HepG2 (cell line): ENCODE measurements at regions not wholly inside any gene's neighbourhood (a gene's known extent, or its start where the extent isn't known, plus 50 kb on each side); places are given as distances from the start of the nearest gene placed in this dataset.

Experiments used
- ATAC-seq: fragments of 200-7000 bp; cut with Tn5 transposase; 3 replicates; pipeline ENCODE4 v1.9.1; 2020; ENCODE audit warnings: mild to moderate bottlenecking, moderate library complexity
- BruUV-seq: library from RNA; stranded (reverse); fragments of 400-500 nt; replicated peaks from 2 replicates; lab custom pipeline; 2021; lab: Mats Ljungman, UMichigan
- CTCF ChIA-PET: fragments of 300-600 bp; formaldehyde crosslinking; extraction: SDS; loops from one replicate; lab custom pipeline; 2021; ENCODE audit warnings: low total read pairs, inconsistent platforms, low intra/inter-chr PET ratio; lab: Yijun Ruan, JAX
- POLR2A ChIA-PET: fragments of 350-600 bp; sonication (Branson Sonifier 250); formaldehyde crosslinking; loops from one replicate; lab custom pipeline; 2020; ENCODE audit warnings: antibody characterized with exemption, inconsistent platforms; lab: Yijun Ruan, JAX
- DNase-seq: peaks from one replicate; pipeline ENCODE4 v3.0.0-alpha.2; 2015; ENCODE audit warnings: low spot score
- FAIRE-seq: peaks from 3 replicates; lab custom pipeline; 2011; peaks lifted over from hg19 to GRCh38; lab: Jason Lieb, UNC
- H2AFZ ChIP-seq: one replicate; pipeline ENCODE4 v1.6.1; 2011; ENCODE audit warnings: low read length, inconsistent platforms
- H3K27ac ChIP-seq: fragments of 300-600 bp; 3 replicates; pipeline ENCODE4 v1.8.0; 2011; ENCODE audit warnings: mixed run types, mild to moderate bottlenecking, mixed read lengths, low read length, inconsistent platforms; ENCODE audit not compliant: insufficient read depth; ENCODE audit errors: extremely low read length
- H3K27me3 ChIP-seq, 2 experiments: fragments of 200-600 bp in 1 of 2; 2 replicates in 1 of 2; 3 replicates in 1 of 2; pipeline versions ENCODE4 v1.6.0 to v1.8.0; 2011; ENCODE audit warnings: low read length in 2 of 2, mild to moderate bottlenecking in 2 of 2, moderate library complexity in 2 of 2, inconsistent platforms in 1 of 2; ENCODE audit not compliant: insufficient read depth in 2 of 2, control insufficient read depth in 1 of 2
- H3K36me3 ChIP-seq, 2 experiments: fragments of 200-600 bp in 1 of 2; replicated peaks in 1 of 2; 2 replicates in 1 of 2; 3 replicates in 1 of 2; pipeline versions ENCODE4 v1.5.1 to v1.8.0; 2011; ENCODE audit warnings: low read length in 2 of 2, inconsistent platforms in 1 of 2; ENCODE audit not compliant: insufficient read depth in 2 of 2, control insufficient read depth in 1 of 2
- H3K4me1 ChIP-seq: 2 replicates; pipeline ENCODE4 v1.5.1; 2012; ENCODE audit warnings: low read length, inconsistent platforms; ENCODE audit not compliant: insufficient read depth
- H3K4me2 ChIP-seq: 2 replicates; pipeline ENCODE4 v1.6.0; 2011; ENCODE audit warnings: low read depth, low read length, inconsistent platforms
- H3K4me3 ChIP-seq, 3 experiments: fragments of 200-600 bp in 1 of 3; sonication (generic), shearing (Covaris generic) in 1 of 3; replicated peaks in 1 of 3; 2 replicates each; pipeline ENCODE4 v1.5.1; 2011 to 2016; ENCODE audit warnings: low read length in 3 of 3, inconsistent platforms in 2 of 3, low read depth in 2 of 3, mild to moderate bottlenecking in 2 of 3, control low read depth in 1 of 3, mixed read lengths in 1 of 3; ENCODE audit not compliant: insufficient read depth in 1 of 3
- H3K79me2 ChIP-seq: one replicate; pipeline ENCODE4 v1.6.1; 2011; ENCODE audit warnings: low read length, inconsistent platforms; ENCODE audit not compliant: insufficient read depth
- H3K9ac ChIP-seq: 2 replicates; pipeline ENCODE4 v1.6.0; 2011; ENCODE audit warnings: mild to moderate bottlenecking, low read depth, low read length, inconsistent platforms; ENCODE audit not compliant: insufficient read depth
- H3K9me3 ChIP-seq: 2 replicates; pipeline ENCODE4 v1.5.1; 2012; ENCODE audit warnings: mild to moderate bottlenecking, low read length
- H4K20me1 ChIP-seq: 2 replicates; pipeline ENCODE4 v1.6.0; 2011; ENCODE audit warnings: inconsistent platforms, mild to moderate bottlenecking, low read length, moderate library complexity; ENCODE audit not compliant: insufficient read depth
- CC2D1A ChIP-seq: sonication (generic); formaldehyde crosslinking; IDR thresholded peaks from 2 replicates; pipeline ENCODE4 v1.8.1; 2023; ENCODE audit warnings: mild to moderate bottlenecking, missing genetic modification reagents
- CCAR2 ChIP-seq: fragments of 200-400 bp; formaldehyde crosslinking; optimal IDR thresholded peaks from 2 replicates; pipeline ENCODE3; 2018; ENCODE audit warnings: low read depth, mild to moderate bottlenecking, low read length, moderate library complexity
- FOXO4 ChIP-seq: sonication (generic); formaldehyde crosslinking; conservative IDR thresholded peaks from 2 replicates; pipeline ENCODE4 v1.8.1; 2023; ENCODE audit warnings: missing genetic modification reagents
- GATAD1 ChIP-seq: IDR thresholded peaks from 2 replicates; pipeline ENCODE4 v1.6.1; 2016; ENCODE audit warnings: missing genetic modification reagents, missing compliant biosample characterization
- MXD3 ChIP-seq: IDR thresholded peaks from 2 replicates; pipeline ENCODE4 v1.6.1; 2016; ENCODE audit warnings: mild to moderate bottlenecking, missing biosample characterization, missing genetic modification reagents
- NFYB ChIP-seq: sonication (generic); formaldehyde crosslinking; IDR thresholded peaks from 2 replicates; pipeline ENCODE4 v1.4.0; 2020; ENCODE audit warnings: missing genetic modification reagents
- RAD21 ChIP-seq: fragments of 450-650 bp; formaldehyde crosslinking; IDR thresholded peaks from 2 replicates; pipeline ENCODE4 v1.5.0; 2020; ENCODE audit warnings: mild to moderate bottlenecking
- SAFB2 ChIP-seq: sonication (generic); formaldehyde crosslinking; IDR thresholded peaks from 2 replicates; pipeline ENCODE4 v1.5.1; 2020; ENCODE audit warnings: missing genetic modification reagents, low read depth, mild to moderate bottlenecking, borderline replicate concordance
- SALL2 ChIP-seq: sonication (generic); formaldehyde crosslinking; IDR thresholded peaks from 2 replicates; pipeline ENCODE4 v1.8.1; 2023; ENCODE audit warnings: mild to moderate bottlenecking, missing genetic modification reagents, inconsistent platforms
- SNAI1 ChIP-seq: sonication (generic); formaldehyde crosslinking; IDR thresholded peaks from 2 replicates; pipeline ENCODE4 v1.5.0; 2020; ENCODE audit warnings: mild to moderate bottlenecking, missing genetic modification reagents, borderline replicate concordance
- TEF ChIP-seq: sonication (generic); formaldehyde crosslinking; IDR thresholded peaks from 2 replicates; pipeline ENCODE4 v1.5.0; 2020; ENCODE audit warnings: missing genetic modification reagents
- THAP7 ChIP-seq: sonication (generic); formaldehyde crosslinking; IDR thresholded peaks from 2 replicates; pipeline ENCODE4 v1.8.1; 2023; ENCODE audit warnings: mild to moderate bottlenecking, missing genetic modification reagents
- ZNF136 ChIP-seq: sonication (generic); formaldehyde crosslinking; IDR thresholded peaks from 2 replicates; pipeline ENCODE4 v1.8.1; 2022; ENCODE audit warnings: low read depth, mild to moderate bottlenecking, moderate library complexity, missing genetic modification reagents
- ZNF354B ChIP-seq: sonication (generic); formaldehyde crosslinking; IDR thresholded peaks from 2 replicates; pipeline ENCODE4 v1.8.0; 2022; ENCODE audit warnings: mild to moderate bottlenecking, missing genetic modification reagents
- ZNF382 ChIP-seq: sonication (generic); formaldehyde crosslinking; IDR thresholded peaks from 2 replicates; pipeline ENCODE4 v1.5.0; 2020; ENCODE audit warnings: missing genetic modification reagents, mild to moderate bottlenecking, borderline replicate concordance
- WGBS: methylation state at CpG from one replicate; pipeline ENCODE4 v1.1.6; 2017; ENCODE audit warnings: low lambda C conversion rate; 5-methylcytosine and 5-hydroxymethylcytosine counted together
- in situ Hi-C: cut with HindIII; loops from 2 replicates; pipeline ENCODE4 v1.10.0; 2017; ENCODE audit warnings: low pct_unique_long_range_greater_than_20kb; ENCODE audit not compliant: extremely low pct_ligation_motif_present
- intact Hi-C: fragments of 100-400 bp; cut with micrococcal nuclease; formaldehyde crosslinking; loops from one replicate; pipeline ENCODE4 v1.10.0; 2022; ENCODE audit not compliant: unreplicated experiment

- no peak for TF ChIP-seq SNAI1
- TF ChIP-seq ZNF354B = no peak
- no peak for TF ChIP-seq ZNF382 (CRISPR knock-in tag)
- TF ChIP-seq, all 625 proteins: peak for 89
These were observed 603.8 kb upstream of the ADAMTS9 start (continued) for GRCh38 chr3:65291448-65292125.

- 41% methylated on average over 4 of the region's 4 CpGs for WGBS
- no peak for FAIRE-seq
- TF ChIP-seq SALL2 (CRISPR knock-in tag) (no peak), THAP7 (CRISPR knock-in tag) (no peak), ZNF136 (CRISPR knock-in tag) (no peak), NFYB (no peak), TEF (CRISPR knock-in tag) (no peak), FOXO4 (no peak), SAFB2 (CRISPR knock-in tag) (no peak), CC2D1A (CRISPR knock-in tag) (no peak), RAD21 (CRISPR knock-in tag) (no peak), GATAD1 (CRISPR knock-in tag) (no peak), CCAR2 (no peak), MXD3 (no peak)
These were observed 601.0 kb upstream of the ADAMTS9 start for GRCh38 chr3:65288776-65289175.

More at GRCh38 chr3:65288776-65289175, 601.0 kb upstream of the ADAMTS9 start:
- in situ Hi-C loops = no loop called here
- Histone ChIP-seq H3K27ac (no peak overlapping the region), H3K9me3 (no peaks in the 10 kb centered on the region), H4K20me1 (no peaks in the 10 kb centered on the region), H3K9ac (no peak overlapping the region), H3K79me2 (no peaks in the 10 kb centered on the region), H3K4me1 (peaks cover 49% of the 10 kb centered on the region), H2AFZ (no peak overlapping the region), H3K4me2 (no peak overlapping the region), H3K4me3 (no peak overlapping the region), H3K27me3 (no peaks in the 10 kb centered on the region), H3K36me3 (no peaks in the 10 kb centered on the region)
- ATAC-seq (no peak), DNase-seq (no peak)
- intact Hi-C loops = no loop called here
- no TSS peak for BruUV-seq
- ChIA-PET CTCF (no interaction called here), POLR2A (no interaction called here)
